Upper lobe of left lung (tissue), 4 donors: ENCODE measurements at regions not wholly inside any gene's neighbourhood (a gene's known extent, or its start where the extent isn't known, plus 50 kb on each side); places are given as distances from the start of the nearest gene placed in this dataset.

Source experiments
- CTCF ChIP-seq, 6 experiments: fragments of 450-650 bp in 4 of 6; fragments of 200-600 bp in 2 of 6; sonication (generic) in 2 of 6; IDR thresholded peaks; one replicate each; pipeline ENCODE4 v1.5.1; 2016 to 2019; ENCODE audit warnings: antibody characterized with exemption in 6 of 6
- POLR2A ChIP-seq, 4 donors: fragments of 450-650 bp; IDR thresholded peaks; one replicate each; pipeline ENCODE4 v1.5.1; 2016 to 2017; ENCODE audit warnings: antibody characterized with exemption in 4 of 4, mild to moderate bottlenecking in 2 of 4

- TF ChIP-seq CTCF (IDR thresholded peaks at IDR 0.05): no peak
- no peak for TF ChIP-seq POLR2A (IDR thresholded peaks at IDR 0.05)
These were observed 688.8 kb downstream of the TMEM121 start for GRCh38 chr14:106215229-106215628.
